MCF 10A (cell line): ENCODE measurements at regions not wholly inside any gene's neighbourhood (a gene's known extent, or its start where the extent isn't known, plus 50 kb on each side); places are given as distances from the start of the nearest gene placed in this dataset.

ENCODE experiments used
- BruUV-seq: library from RNA; stranded (reverse); fragments of 400-500 nt; replicated peaks from 2 replicates; lab custom pipeline; 2021; lab: Mats Ljungman, UMichigan
- CTCF ChIA-PET: fragments of 300-600 bp; sonication (Branson Sonifier 250); formaldehyde crosslinking; extraction: SDS; loops from one replicate; lab custom pipeline; 2021; ENCODE audit warnings: antibody characterized with exemption, inconsistent platforms; lab: Yijun Ruan, JAX
- POLR2A ChIA-PET: fragments of 300-600, 350-650 bp; sonication (Branson Sonifier 250); formaldehyde crosslinking; extraction: SDS; loops from one replicate; lab custom pipeline; 2020; ENCODE audit warnings: antibody characterized with exemption, inconsistent platforms; lab: Yijun Ruan, JAX
- DNase-seq: peaks from one replicate; pipeline ENCODE4 v3.0.0-alpha.2; 2018; ENCODE audit not compliant: unreplicated experiment
- H3K27ac Mint-ChIP-seq: one replicate; pipeline ENCODE4 v1.8.0; 2022; ENCODE audit warnings: mild to moderate bottlenecking, low read depth, mixed read lengths; ENCODE audit not compliant: unreplicated experiment
- H3K27me3 Mint-ChIP-seq: one replicate; pipeline ENCODE4 v1.8.0; 2022; ENCODE audit warnings: mixed read lengths; ENCODE audit not compliant: insufficient read depth, unreplicated experiment
- H3K36me3 Mint-ChIP-seq: one replicate; pipeline ENCODE4 v1.8.0; 2022; ENCODE audit warnings: mild to moderate bottlenecking, moderate library complexity, mixed read lengths; ENCODE audit not compliant: insufficient read depth, unreplicated experiment
- H3K4me1 Mint-ChIP-seq: one replicate; pipeline ENCODE4 v1.8.0; 2022; ENCODE audit warnings: mixed read lengths; ENCODE audit not compliant: insufficient read depth, unreplicated experiment
- H3K4me3 Mint-ChIP-seq: one replicate; pipeline ENCODE4 v1.8.0; 2022; ENCODE audit warnings: mild to moderate bottlenecking, moderate library complexity, mixed read lengths; ENCODE audit not compliant: unreplicated experiment
- H3K9me3 Mint-ChIP-seq: one replicate; pipeline ENCODE4 v1.8.0; 2022; ENCODE audit warnings: mixed read lengths; ENCODE audit not compliant: unreplicated experiment
- intact Hi-C: fragments of 100-400 bp; cut with micrococcal nuclease; formaldehyde crosslinking; loops from 2 replicates; pipeline ENCODE4 v1.14.1; 2022
- TF ChIP-seq, protein P1 (sequence below): fragments of 200-600 bp; IDR thresholded peaks from one replicate; pipeline ENCODE4 v1.8.0; 2022; ENCODE audit warnings: antibody characterized with exemption, mild to moderate bottlenecking; ENCODE audit not compliant: unreplicated experiment

DNA sequence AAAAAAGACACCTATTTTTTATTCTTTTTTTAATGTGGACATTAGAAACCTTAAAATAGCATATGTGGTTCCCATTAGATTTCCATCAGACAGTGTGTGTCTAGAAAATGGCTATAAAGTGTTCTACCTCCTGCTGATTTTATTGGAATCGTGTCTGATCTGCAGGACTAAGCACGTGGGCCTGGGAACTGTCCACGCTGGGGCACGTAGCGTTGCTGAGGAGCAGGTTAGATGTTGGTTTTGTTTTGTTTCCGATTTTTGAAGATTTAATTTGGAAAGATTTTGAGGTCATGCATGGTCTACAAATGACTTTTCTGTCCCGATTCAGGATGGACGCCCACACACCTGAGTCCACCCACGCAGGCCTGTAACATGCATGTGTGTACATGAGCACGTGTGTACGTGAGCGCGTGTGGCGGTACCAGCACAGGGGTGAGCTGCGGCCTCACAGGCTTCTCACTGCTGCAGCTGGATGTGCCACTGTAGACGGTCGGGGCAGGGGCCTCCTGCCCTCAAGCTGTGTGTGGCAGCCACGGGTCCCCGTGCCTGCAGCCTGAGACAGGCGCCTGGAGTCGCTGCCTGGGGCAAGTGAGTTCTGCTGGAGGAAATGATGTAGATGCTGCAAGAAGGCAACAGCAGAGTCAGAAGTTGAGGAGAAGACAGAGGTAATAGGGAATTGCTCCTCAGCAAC, 99.7 kb upstream of the CTDP1 start:
- no peak overlapping the region for H3K27ac Mint-ChIP-seq
- DNase-seq: no peak
- H3K4me1 Mint-ChIP-seq: no peaks in the 10 kb centered on the region
- H3K9me3 Mint-ChIP-seq: peaks cover 7% of the 10 kb centered on the region
- TF ChIP-seq, protein P1, sequence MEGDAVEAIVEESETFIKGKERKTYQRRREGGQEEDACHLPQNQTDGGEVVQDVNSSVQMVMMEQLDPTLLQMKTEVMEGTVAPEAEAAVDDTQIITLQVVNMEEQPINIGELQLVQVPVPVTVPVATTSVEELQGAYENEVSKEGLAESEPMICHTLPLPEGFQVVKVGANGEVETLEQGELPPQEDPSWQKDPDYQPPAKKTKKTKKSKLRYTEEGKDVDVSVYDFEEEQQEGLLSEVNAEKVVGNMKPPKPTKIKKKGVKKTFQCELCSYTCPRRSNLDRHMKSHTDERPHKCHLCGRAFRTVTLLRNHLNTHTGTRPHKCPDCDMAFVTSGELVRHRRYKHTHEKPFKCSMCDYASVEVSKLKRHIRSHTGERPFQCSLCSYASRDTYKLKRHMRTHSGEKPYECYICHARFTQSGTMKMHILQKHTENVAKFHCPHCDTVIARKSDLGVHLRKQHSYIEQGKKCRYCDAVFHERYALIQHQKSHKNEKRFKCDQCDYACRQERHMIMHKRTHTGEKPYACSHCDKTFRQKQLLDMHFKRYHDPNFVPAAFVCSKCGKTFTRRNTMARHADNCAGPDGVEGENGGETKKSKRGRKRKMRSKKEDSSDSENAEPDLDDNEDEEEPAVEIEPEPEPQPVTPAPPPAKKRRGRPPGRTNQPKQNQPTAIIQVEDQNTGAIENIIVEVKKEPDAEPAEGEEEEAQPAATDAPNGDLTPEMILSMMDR: no peak
- ChIA-PET POLR2A (no interaction called here), CTCF (interaction anchor here (0.6 kb wide), 1 partner anchor 57 kb away, joined by 3 read pairs; no protein-coding TSS in a partner anchor)
- intact Hi-C loops: no loop called here
- BruUV-seq: no TSS peak
- peaks cover 7% of the 10 kb centered on the region for H3K36me3 Mint-ChIP-seq
- H3K4me3 Mint-ChIP-seq: no peak overlapping the region
- H3K27me3 Mint-ChIP-seq: no peaks in the 10 kb centered on the region

DNA sequence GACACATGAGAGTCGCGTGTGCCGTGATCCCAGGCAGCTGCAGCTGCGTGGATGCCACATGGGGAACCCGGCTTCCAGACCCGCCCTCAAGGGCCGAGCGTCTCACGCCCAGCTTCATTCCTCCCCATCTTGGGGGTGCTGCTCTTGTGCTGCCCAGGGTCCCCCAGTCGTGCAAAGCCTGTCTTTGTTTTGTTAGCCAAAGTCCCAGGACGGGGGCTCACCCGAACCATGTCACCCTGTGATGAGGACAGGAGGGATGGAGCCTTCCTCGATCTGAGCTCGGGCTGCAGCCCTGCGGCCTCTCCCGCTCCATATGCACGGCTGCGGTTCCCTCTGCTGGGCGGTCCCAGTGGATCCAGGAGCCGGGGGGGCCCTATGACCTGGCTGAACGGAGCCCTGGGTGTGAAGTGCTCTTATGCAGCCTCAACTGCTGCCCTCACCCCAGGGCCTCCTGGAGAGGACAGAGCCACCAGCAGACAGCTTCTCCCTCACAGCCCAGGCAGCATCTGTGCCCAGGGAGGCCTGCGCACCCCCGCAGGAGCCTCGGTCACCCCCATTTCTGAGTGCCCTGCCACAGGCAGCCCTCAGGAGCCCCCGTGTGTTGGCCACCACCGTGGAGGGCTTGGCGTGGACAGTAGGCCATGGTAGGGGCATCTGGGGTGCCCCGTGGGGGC, 99.0 kb upstream of the CTDP1 start:
- intact Hi-C loops: no loop called here
- DNase-seq: no peak
- ChIA-PET CTCF (no interaction called here), POLR2A (no interaction called here)
- Mint-ChIP-seq H3K27ac (no peak overlapping the region), H3K4me1 (no peaks in the 10 kb centered on the region), H3K27me3 (no peaks in the 10 kb centered on the region), H3K4me3 (no peak overlapping the region), H3K36me3 (peaks cover 7% of the 10 kb centered on the region), H3K9me3 (peaks cover 7% of the 10 kb centered on the region)
- no TSS peak for BruUV-seq
- TF ChIP-seq, protein P1: no peak

DNA sequence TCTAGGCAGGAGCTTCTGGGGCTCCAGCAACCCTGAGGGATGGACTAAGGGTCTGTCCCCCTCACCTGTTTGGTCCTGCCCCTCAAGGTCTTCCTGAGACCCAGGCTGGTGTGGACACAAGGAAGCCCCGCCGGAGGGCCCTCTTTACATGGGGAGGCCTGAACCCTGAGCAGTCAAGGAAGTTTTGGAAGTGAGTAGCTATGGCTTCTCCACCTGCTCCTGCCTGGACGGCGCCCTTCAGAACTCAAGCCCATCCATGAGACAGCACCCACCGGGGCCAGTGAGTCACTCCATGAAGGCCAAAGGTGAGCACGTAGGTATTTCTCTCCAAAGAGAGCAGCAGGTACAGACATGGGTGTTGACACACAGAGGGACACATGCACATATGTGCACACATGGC, 98.2 kb upstream of the CTDP1 start:
- intact Hi-C loops: no loop called here
- no TSS peak for BruUV-seq
- Mint-ChIP-seq H3K36me3 (peaks cover 2% of the 10 kb centered on the region), H3K27ac (no peak overlapping the region), H3K4me3 (no peak overlapping the region), H3K4me1 (no peaks in the 10 kb centered on the region), H3K27me3 (no peaks in the 10 kb centered on the region), H3K9me3 (peaks cover 7% of the 10 kb centered on the region)
- ChIA-PET POLR2A (no interaction called here), CTCF (no interaction called here)
- TF ChIP-seq, protein P1: no peak
- no peak for DNase-seq

DNA sequence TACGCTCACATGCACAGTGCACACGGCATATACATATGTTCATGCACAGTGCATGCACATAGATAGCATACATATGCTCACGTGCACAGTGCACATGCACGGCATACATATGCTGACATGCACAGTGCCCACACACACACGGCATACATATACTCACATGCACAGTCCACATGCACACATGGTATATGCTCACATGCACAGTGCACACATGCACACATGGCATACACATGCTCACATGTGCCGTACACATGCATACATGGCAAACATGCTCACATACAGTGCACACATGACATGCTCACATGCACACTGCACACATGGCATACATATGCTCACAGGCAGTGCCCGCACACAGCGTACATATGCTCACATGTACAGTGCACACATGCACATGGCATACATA, 97.7 kb upstream of the CTDP1 start:
- Mint-ChIP-seq H3K4me1 (no peaks in the 10 kb centered on the region), H3K9me3 (peaks cover 7% of the 10 kb centered on the region), H3K27me3 (no peaks in the 10 kb centered on the region), H3K36me3 (no peaks in the 10 kb centered on the region), H3K27ac (no peak overlapping the region), H3K4me3 (no peak overlapping the region)
- intact Hi-C loops: no loop called here
- TF ChIP-seq, protein P1: no peak
- no peak for DNase-seq
- CTCF ChIA-PET: no interaction called here
- POLR2A ChIA-PET: no interaction called here
- BruUV-seq: no TSS peak
